H9 (cell line): ENCODE measurements at regions not wholly inside any gene's neighbourhood (a gene's known extent, or its start where the extent isn't known, plus 50 kb on each side); places are given as distances from the start of the nearest gene placed in this dataset.

ENCODE experiments used
- DNase-seq: peaks from one replicate; pipeline ENCODE4 v3.0.0-alpha.2; 2017
- H2AFZ ChIP-seq: one replicate; pipeline ENCODE4 v1.6.1; 2013; ENCODE audit warnings: mild to moderate bottlenecking, low read length, control low read depth, moderate library complexity
- H2AK5ac ChIP-seq: 2 replicates; pipeline ENCODE4 v1.6.1; 2013; ENCODE audit warnings: low read length, control low read depth, mixed read lengths; ENCODE audit not compliant: insufficient read length
- H2BK120ac ChIP-seq: one replicate; pipeline ENCODE4 v1.6.1; 2013; ENCODE audit warnings: low read depth, mild to moderate bottlenecking, low read length, control low read depth, inconsistent platforms; ENCODE audit not compliant: poor library complexity, severe bottlenecking
- H2BK12ac ChIP-seq: 2 replicates; pipeline ENCODE4 v1.6.1; 2013; ENCODE audit warnings: low read length, control low read depth, mixed read lengths, low read depth; ENCODE audit not compliant: insufficient read length
- H2BK15ac ChIP-seq: 2 replicates; pipeline ENCODE4 v1.6.1; 2013; ENCODE audit warnings: low read depth, low read length, control low read depth
- H2BK20ac ChIP-seq: one replicate; pipeline ENCODE4 v1.6.1; 2013; ENCODE audit warnings: low read depth, mild to moderate bottlenecking, low read length, control low read depth, inconsistent platforms; ENCODE audit not compliant: poor library complexity, severe bottlenecking
- H2BK5ac ChIP-seq: 2 replicates; pipeline ENCODE4 v1.6.1; 2013; ENCODE audit warnings: low read length, control low read depth, mixed read lengths; ENCODE audit not compliant: insufficient read length
- H3K14ac ChIP-seq: 2 replicates; pipeline ENCODE4 v1.6.1; 2013; ENCODE audit warnings: low read length, control low read depth; ENCODE audit not compliant: insufficient read depth
- H3K18ac ChIP-seq: 2 replicates; pipeline ENCODE4 v1.6.1; 2013; ENCODE audit warnings: low read depth, mild to moderate bottlenecking, mixed read lengths, low read length, control low read depth; ENCODE audit not compliant: insufficient read length
- H3K23ac ChIP-seq: 2 replicates; pipeline ENCODE4 v1.6.1; 2013; ENCODE audit warnings: low read length, control low read depth, mixed read lengths, low read depth; ENCODE audit not compliant: insufficient read length
- H3K23me2 ChIP-seq: 2 replicates; pipeline ENCODE4 v1.6.1; 2013; ENCODE audit warnings: low read depth, mild to moderate bottlenecking, mixed read lengths, low read length, control low read depth; ENCODE audit not compliant: insufficient read length, poor library complexity, severe bottlenecking
- H3K27ac ChIP-seq: 2 replicates; pipeline ENCODE4 v1.5.1; 2013; ENCODE audit warnings: low read length, control low read depth, mixed read lengths, low read depth; ENCODE audit not compliant: insufficient read length
- H3K27me3 ChIP-seq: 2 replicates; pipeline ENCODE4 v1.6.1; 2013; ENCODE audit warnings: low read length, control low read depth, inconsistent platforms; ENCODE audit not compliant: insufficient read depth
- H3K4ac ChIP-seq: 2 replicates; pipeline ENCODE4 v1.6.1; 2013; ENCODE audit warnings: low read depth, mild to moderate bottlenecking, control low read depth, inconsistent platforms, low read length, moderate library complexity
- H3K4me1 ChIP-seq: 2 replicates; pipeline ENCODE4 v1.6.1; 2013; ENCODE audit warnings: low read length, control low read depth, inconsistent platforms; ENCODE audit not compliant: insufficient read depth
- H3K4me2 ChIP-seq: 2 replicates; pipeline ENCODE4 v1.6.1; 2013; ENCODE audit warnings: low read length, control low read depth, mixed read lengths; ENCODE audit not compliant: insufficient read length, insufficient read depth
- H3K56ac ChIP-seq: 2 replicates; pipeline ENCODE4 v1.6.1; 2013; ENCODE audit warnings: low read depth, mild to moderate bottlenecking, mixed read lengths, low read length, control low read depth; ENCODE audit not compliant: insufficient read length
- H3K79me1 ChIP-seq: 2 replicates; pipeline ENCODE4 v1.6.1; 2013; ENCODE audit warnings: low read depth, mild to moderate bottlenecking, moderate library complexity, low read length, control low read depth, inconsistent platforms; ENCODE audit not compliant: insufficient read depth, poor library complexity, severe bottlenecking
- H3K79me2 ChIP-seq: 2 replicates; pipeline ENCODE4 v1.6.1; 2013; ENCODE audit warnings: low read length, control low read depth, inconsistent platforms; ENCODE audit not compliant: insufficient read depth
- H3K9ac ChIP-seq: 2 replicates; pipeline ENCODE4 v1.6.1; 2013; ENCODE audit warnings: low read length, control low read depth, mixed read lengths; ENCODE audit not compliant: insufficient read length; ENCODE audit errors: extremely low read depth
- H3K9me3 ChIP-seq: one replicate; pipeline ENCODE4 v1.6.1; 2013; ENCODE audit warnings: low read depth, low read length, inconsistent platforms; ENCODE audit not compliant: control insufficient read depth
- H3T11ph ChIP-seq: one replicate; pipeline ENCODE4 v1.6.1; 2013; ENCODE audit warnings: mild to moderate bottlenecking, low read length, control low read depth, inconsistent platforms
- H4K20me1 ChIP-seq: one replicate; pipeline ENCODE4 v1.6.1; 2013; ENCODE audit not compliant: control insufficient read depth, insufficient read length, insufficient read depth
- H4K5ac ChIP-seq: 2 replicates; pipeline ENCODE4 v1.6.1; 2013; ENCODE audit warnings: low read depth, mild to moderate bottlenecking, mixed read lengths, low read length, control low read depth; ENCODE audit not compliant: insufficient read length
- H4K8ac ChIP-seq: replicated peaks from 2 replicates; pipeline ENCODE4 v1.6.1; 2013; ENCODE audit warnings: low read length, control low read depth, mixed read lengths, low read depth; ENCODE audit not compliant: insufficient read length
- H4K91ac ChIP-seq: 2 replicates; pipeline ENCODE4 v1.6.1; 2013; ENCODE audit warnings: low read depth, mild to moderate bottlenecking, moderate library complexity, mixed read lengths, low read length, control low read depth; ENCODE audit not compliant: insufficient read length
- H3K27ac Mint-ChIP-seq, 3 experiments: 2 replicates in 2 of 3; 3 replicates in 1 of 3; pipeline ENCODE4 v1.8.0; 2020 to 2021; ENCODE audit warnings: mixed read lengths in 3 of 3, mild to moderate bottlenecking in 1 of 3, moderate library complexity in 1 of 3
- H3K27me3 Mint-ChIP-seq: 2 replicates; pipeline ENCODE4 v1.8.0; 2021; ENCODE audit warnings: low read depth, mild to moderate bottlenecking, moderate library complexity, mixed read lengths
- H3K36me3 Mint-ChIP-seq, 3 experiments: 2 replicates in 2 of 3; 3 replicates in 1 of 3; pipeline ENCODE4 v1.8.0; 2020 to 2021; ENCODE audit warnings: low read depth in 3 of 3, mixed read lengths in 3 of 3; ENCODE audit not compliant: insufficient read depth in 1 of 3
- H3K4me1 Mint-ChIP-seq, 2 experiments: 2 replicates each; pipeline ENCODE4 v1.8.0; 2020; ENCODE audit warnings: mixed read lengths in 2 of 2
- H3K4me3 Mint-ChIP-seq, 2 experiments: 2 replicates in 1 of 2; 3 replicates in 1 of 2; pipeline ENCODE4 v1.8.0; 2020 to 2021; ENCODE audit warnings: mild to moderate bottlenecking in 2 of 2, mixed read lengths in 2 of 2, moderate library complexity in 1 of 2
- H3K9me3 Mint-ChIP-seq, 2 experiments: 2 replicates in 1 of 2; 3 replicates in 1 of 2; pipeline ENCODE4 v1.8.0; 2020; ENCODE audit warnings: mild to moderate bottlenecking in 2 of 2, mixed read lengths in 2 of 2, moderate library complexity in 1 of 2
- WGBS: extraction: QIAGEN DNeasy Blood & Tissue Kit; methylation state at CpG from one replicate; pipeline ENCODE4 v1.1.7; 2013; ENCODE audit warnings: missing lambda C conversion rate, low lambda C conversion rate, mixed read lengths; ENCODE audit not compliant: insufficient read length; ENCODE audit errors: extremely low coverage; 5-methylcytosine and 5-hydroxymethylcytosine counted together
- TF ChIP-seq, protein P1 (sequence below): fragments of 200-600 bp; sonication (generic); conservative IDR thresholded peaks from 3 replicates; pipeline ENCODE4 v1.8.0; 2021; ENCODE audit warnings: antibody characterized with exemption, mild to moderate bottlenecking

DNA sequence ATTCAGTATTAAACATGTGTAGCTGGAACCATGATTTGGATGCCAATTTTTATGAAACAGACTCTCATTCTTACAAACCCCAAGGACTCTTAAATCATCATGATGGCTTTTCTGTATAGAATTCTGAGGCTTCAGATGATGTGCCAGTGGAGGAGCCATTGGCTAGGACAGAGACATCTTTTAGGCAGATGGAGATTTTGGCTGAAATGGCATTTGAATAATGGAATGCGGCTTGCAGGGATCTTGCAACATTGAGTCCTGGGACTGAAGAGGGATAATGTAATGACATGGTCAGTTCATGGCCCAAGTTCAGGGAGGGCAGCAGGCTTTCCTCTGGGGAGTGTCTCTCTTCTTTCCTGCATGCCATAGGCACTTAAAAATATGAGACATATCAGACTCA is 172.4 kb downstream of the ABCA8 start:
- no peak overlapping the region for H2BK5ac ChIP-seq
- H2BK12ac ChIP-seq = no peak overlapping the region
- no peak overlapping the region for H3K27ac Mint-ChIP-seq
- H3K4me3 Mint-ChIP-seq = no peak overlapping the region
- peaks cover 2% of the 10 kb centered on the region; the same call in 1 of the 2 replicates for H3K27me3 Mint-ChIP-seq
- no peak overlapping the region for H2BK120ac ChIP-seq
- peaks cover 14 to 16% of the 10 kb centered on the region in 2 experiments for H3K4me1 Mint-ChIP-seq
- H3K9me3 ChIP-seq = no peaks in the 10 kb centered on the region
- no peak overlapping the region for H3K9ac ChIP-seq
- no peak overlapping the region for H3T11ph ChIP-seq
- H3K23ac ChIP-seq = no peak overlapping the region
- TF ChIP-seq, protein P1, sequence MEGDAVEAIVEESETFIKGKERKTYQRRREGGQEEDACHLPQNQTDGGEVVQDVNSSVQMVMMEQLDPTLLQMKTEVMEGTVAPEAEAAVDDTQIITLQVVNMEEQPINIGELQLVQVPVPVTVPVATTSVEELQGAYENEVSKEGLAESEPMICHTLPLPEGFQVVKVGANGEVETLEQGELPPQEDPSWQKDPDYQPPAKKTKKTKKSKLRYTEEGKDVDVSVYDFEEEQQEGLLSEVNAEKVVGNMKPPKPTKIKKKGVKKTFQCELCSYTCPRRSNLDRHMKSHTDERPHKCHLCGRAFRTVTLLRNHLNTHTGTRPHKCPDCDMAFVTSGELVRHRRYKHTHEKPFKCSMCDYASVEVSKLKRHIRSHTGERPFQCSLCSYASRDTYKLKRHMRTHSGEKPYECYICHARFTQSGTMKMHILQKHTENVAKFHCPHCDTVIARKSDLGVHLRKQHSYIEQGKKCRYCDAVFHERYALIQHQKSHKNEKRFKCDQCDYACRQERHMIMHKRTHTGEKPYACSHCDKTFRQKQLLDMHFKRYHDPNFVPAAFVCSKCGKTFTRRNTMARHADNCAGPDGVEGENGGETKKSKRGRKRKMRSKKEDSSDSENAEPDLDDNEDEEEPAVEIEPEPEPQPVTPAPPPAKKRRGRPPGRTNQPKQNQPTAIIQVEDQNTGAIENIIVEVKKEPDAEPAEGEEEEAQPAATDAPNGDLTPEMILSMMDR = no peak
- WGBS = no CpG with 5 or more reads among the region's 1 CpG
- no peak overlapping the region for H3K18ac ChIP-seq
- DNase-seq = no peak
- H3K27me3 ChIP-seq = no peaks in the 10 kb centered on the region
- no peaks in the 10 kb centered on the region for H3K23me2 ChIP-seq
- no peak overlapping the region for H3K4ac ChIP-seq
- H4K8ac ChIP-seq = no peak overlapping the region
- no peak overlapping the region for H2BK20ac ChIP-seq
- no peak overlapping the region for H3K4me2 ChIP-seq
- H3K4me1 ChIP-seq = no peaks in the 10 kb centered on the region
- H4K91ac ChIP-seq = no peak overlapping the region
- H3K27ac ChIP-seq = no peak overlapping the region
- H2AFZ ChIP-seq = no peak overlapping the region
- H2AK5ac ChIP-seq = no peak overlapping the region
- no peak overlapping the region for H3K14ac ChIP-seq
- no peaks in the 10 kb centered on the region for H4K20me1 ChIP-seq
- peaks cover 0 to 7% of the 10 kb centered on the region in 2 experiments; a peak in 1 of 5 replicates for H3K9me3 Mint-ChIP-seq
- H3K79me1 ChIP-seq = no peaks in the 10 kb centered on the region
- peaks cover 0 to 5% (median 0%) of the 10 kb centered on the region in 3 experiments; a peak in 2 of 7 replicates for H3K36me3 Mint-ChIP-seq
- no peak overlapping the region for H4K5ac ChIP-seq
- no peak overlapping the region for H3K56ac ChIP-seq
- H3K79me2 ChIP-seq = no peaks in the 10 kb centered on the region
- H2BK15ac ChIP-seq = no peak overlapping the region
